ENCODE measurements at regions not wholly inside any gene's neighbourhood (a gene's known extent, or its start where the extent isn't known, plus 50 kb on each side); places are given as distances from the start of the nearest gene placed in this dataset.

- H3K9me3 Mint-ChIP-seq, result peaks cover 14% of the 10 kb centered on the region
- no peak overlapping the region for H3K27ac Mint-ChIP-seq
- H3K36me3 Mint-ChIP-seq (ENCODE audit: low read depth), result no peaks in the 10 kb centered on the region
- H3K27me3 Mint-ChIP-seq, result no peaks in the 10 kb centered on the region
- ATAC-seq (ENCODE audit: low read depth), result no peak
- no peak for DNase-seq
- no peak overlapping the region for H3K4me3 Mint-ChIP-seq
- no peak for TF ChIP-seq CTCF (IDR thresholded peaks at IDR 0.05)
- peaks cover 3% of the 10 kb centered on the region for H3K4me1 Mint-ChIP-seq
- ChIA-PET POLR2A (no interaction called here), CTCF (no interaction called here)
- intact Hi-C loops (cut with micrococcal nuclease), result no loop called here
Observed at GRCh38 chr10:60564475-60564874, 174.8 kb upstream of the ANK3 start.

GRCh38 chr10:60560451-60560850 lies 170.8 kb upstream of the ANK3 start:
- ATAC-seq (ENCODE audit: low read depth) (no peak), DNase-seq (no peak)
- Mint-ChIP-seq H3K27me3 (no peaks in the 10 kb centered on the region), H3K27ac (no peak overlapping the region), H3K4me3 (no peak overlapping the region), H3K9me3 (peaks cover 2% of the 10 kb centered on the region), H3K4me1 (peaks cover 3% of the 10 kb centered on the region), H3K36me3 (ENCODE audit: low read depth) (no peaks in the 10 kb centered on the region)
- CTCF ChIA-PET, result no interaction called here
- TF ChIP-seq CTCF (IDR thresholded peaks at IDR 0.05), result no peak
- intact Hi-C loops (cut with micrococcal nuclease), result no loop called here
- POLR2A ChIA-PET, result no interaction called here

GRCh38 chr10:60555700-60556099 lies 166.0 kb upstream of the ANK3 start:
- intact Hi-C loops (cut with micrococcal nuclease), result no loop called here
- ChIA-PET CTCF (no interaction called here), POLR2A (no interaction called here)
- peaks cover 3% of the 10 kb centered on the region for H3K4me1 Mint-ChIP-seq
- H3K27ac Mint-ChIP-seq, result no peak overlapping the region
- ATAC-seq (ENCODE audit: low read depth) (no peak), DNase-seq (no peak)
- peaks cover 5% of the 10 kb centered on the region for H3K9me3 Mint-ChIP-seq
- H3K27me3 Mint-ChIP-seq, result no peaks in the 10 kb centered on the region
- no peaks in the 10 kb centered on the region for H3K36me3 Mint-ChIP-seq (ENCODE audit: low read depth)
- H3K4me3 Mint-ChIP-seq, result no peak overlapping the region
- TF ChIP-seq CTCF (IDR thresholded peaks at IDR 0.05), result no peak

GRCh38 chr10:60549686-60550085 lies 160.0 kb upstream of the ANK3 start:
- Mint-ChIP-seq H3K4me3 (no peak overlapping the region), H3K36me3 (ENCODE audit: low read depth) (no peaks in the 10 kb centered on the region), H3K27ac (no peak overlapping the region), H3K9me3 (peaks cover 5% of the 10 kb centered on the region), H3K4me1 (no peaks in the 10 kb centered on the region), H3K27me3 (no peaks in the 10 kb centered on the region)
- intact Hi-C loops (cut with micrococcal nuclease), result loop anchor here (2.0 kb wide), 2 partner anchors 97 to 219 kb away; no protein-coding TSS in a partner anchor
- CTCF ChIA-PET, result no interaction called here
- DNase-seq (no peak), ATAC-seq (ENCODE audit: low read depth) (no peak)
- no peak for TF ChIP-seq CTCF (IDR thresholded peaks at IDR 0.05)
- POLR2A ChIA-PET, result no interaction called here

GRCh38 chr10:60542657-60543056 lies 153.0 kb upstream of the ANK3 start:
- Mint-ChIP-seq H3K27ac (no peak overlapping the region), H3K9me3 (no peaks in the 10 kb centered on the region), H3K4me1 (peaks cover 3% of the 10 kb centered on the region), H3K27me3 (no peaks in the 10 kb centered on the region), H3K4me3 (no peak overlapping the region), H3K36me3 (ENCODE audit: low read depth) (no peaks in the 10 kb centered on the region)
- intact Hi-C loops (cut with micrococcal nuclease), result no loop called here
- ATAC-seq (ENCODE audit: low read depth) (no peak), DNase-seq (no peak)
- ChIA-PET POLR2A (no interaction called here), CTCF (no interaction called here)
- TF ChIP-seq CTCF (IDR thresholded peaks at IDR 0.05), result no peak

Measured in activated B cell treated with CpG ODN at 0.5 μM for 24 hours (primary cell).